ENCODE measurements at regions not wholly inside any gene's neighbourhood (a gene's known extent, or its start where the extent isn't known, plus 50 kb on each side); places are given as distances from the start of the nearest gene placed in this dataset.

DNA sequence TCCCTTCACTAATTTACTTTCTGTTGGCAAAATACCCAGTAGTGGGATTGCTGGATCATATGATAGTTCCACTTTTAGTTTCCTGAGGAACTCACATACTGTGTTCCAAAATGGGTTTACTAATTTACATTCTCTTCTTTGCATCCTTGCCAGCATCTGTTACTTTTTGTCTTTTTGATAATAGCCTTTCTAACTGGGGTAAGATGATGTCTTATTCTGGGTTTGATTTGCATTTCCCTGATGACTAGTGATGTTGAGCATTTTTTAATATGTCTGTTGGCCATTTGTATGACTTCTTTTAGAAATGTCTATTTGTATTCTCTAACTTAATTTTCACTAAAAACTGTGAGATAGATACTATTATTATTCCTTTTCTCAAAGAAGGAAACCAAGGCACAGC is 411.7 kb downstream of the SOCS6 start:
- Histone ChIP-seq H2AFZ (ENCODE audit: control insufficient read depth, low read length) (no peak overlapping the region), H3K4me3 (ENCODE audit: control insufficient read depth in 2 of 3, extremely low read depth in 1 of 3, insufficient read depth in 2 of 3, low read depth in 1 of 3, low read length in 3 of 3) (no peak overlapping the region), H3K4me1 (ENCODE audit: control insufficient read depth, extremely low read depth, insufficient read depth, low read length) (no peaks in the 10 kb centered on the region), H3K9ac (ENCODE audit: control insufficient read depth, extremely low read depth, insufficient read depth, low read length) (no peak overlapping the region), H3K9me1 (ENCODE audit: control insufficient read depth, extremely low read depth, insufficient read depth, low read length) (no peaks in the 10 kb centered on the region), H3K36me3 (ENCODE audit: control insufficient read depth in 2 of 2, extremely low read depth in 1 of 2, insufficient read depth in 2 of 2, low read length in 2 of 2) (no peaks in the 10 kb centered on the region), H3K79me2 (ENCODE audit: control insufficient read depth, insufficient read depth, low read length) (no peaks in the 10 kb centered on the region), H3K4me2 (ENCODE audit: control insufficient read depth, extremely low read depth, insufficient read depth, low read depth, low read length) (no peak overlapping the region), H4K20me1 (ENCODE audit: control insufficient read depth, extremely low read depth, insufficient read depth, low read length) (no peaks in the 10 kb centered on the region), H3K27ac (ENCODE audit: control insufficient read depth, insufficient read depth, low read length) (no peak overlapping the region), H3K27me3 (ENCODE audit: control insufficient read depth, extremely low read depth, insufficient read depth, low read length) (no peaks in the 10 kb centered on the region), H3K9me3 (ENCODE audit: control insufficient read depth, low read depth, low read length) (peaks cover 2% of the 10 kb centered on the region)
- FAIRE-seq = no peak
- dilution Hi-C loops (cut with MboI; ENCODE audit: extremely low pct_ligation_motif_present, low sequenced_read_pairs) = no loop called here
- TF ChIP-seq, protein P1, sequence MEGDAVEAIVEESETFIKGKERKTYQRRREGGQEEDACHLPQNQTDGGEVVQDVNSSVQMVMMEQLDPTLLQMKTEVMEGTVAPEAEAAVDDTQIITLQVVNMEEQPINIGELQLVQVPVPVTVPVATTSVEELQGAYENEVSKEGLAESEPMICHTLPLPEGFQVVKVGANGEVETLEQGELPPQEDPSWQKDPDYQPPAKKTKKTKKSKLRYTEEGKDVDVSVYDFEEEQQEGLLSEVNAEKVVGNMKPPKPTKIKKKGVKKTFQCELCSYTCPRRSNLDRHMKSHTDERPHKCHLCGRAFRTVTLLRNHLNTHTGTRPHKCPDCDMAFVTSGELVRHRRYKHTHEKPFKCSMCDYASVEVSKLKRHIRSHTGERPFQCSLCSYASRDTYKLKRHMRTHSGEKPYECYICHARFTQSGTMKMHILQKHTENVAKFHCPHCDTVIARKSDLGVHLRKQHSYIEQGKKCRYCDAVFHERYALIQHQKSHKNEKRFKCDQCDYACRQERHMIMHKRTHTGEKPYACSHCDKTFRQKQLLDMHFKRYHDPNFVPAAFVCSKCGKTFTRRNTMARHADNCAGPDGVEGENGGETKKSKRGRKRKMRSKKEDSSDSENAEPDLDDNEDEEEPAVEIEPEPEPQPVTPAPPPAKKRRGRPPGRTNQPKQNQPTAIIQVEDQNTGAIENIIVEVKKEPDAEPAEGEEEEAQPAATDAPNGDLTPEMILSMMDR (optimal IDR thresholded peaks at IDR 0.05 in 1 of 3, IDR thresholded peaks at IDR 0.05 in 1 of 3, conservative IDR thresholded peaks at IDR 0.05 in 1 of 3; ENCODE audit: extremely low read depth in 1 of 3, insufficient read depth in 2 of 3, low read length in 3 of 3) = no peak
- TF ChIP-seq EZH2 (IDR thresholded peaks at IDR 0.05; ENCODE audit: low read length) = no peak
- no peak for DNase-seq (ENCODE audit: low read depth, low spot score)

GRCh38 chr18:70698574-70698973 is 409.7 kb downstream of the SOCS6 start:
- no peaks in the 10 kb centered on the region for H3K36me3 ChIP-seq (ENCODE audit: control insufficient read depth in 2 of 2, extremely low read depth in 1 of 2, insufficient read depth in 2 of 2, low read length in 2 of 2)
- H3K4me2 ChIP-seq (ENCODE audit: control insufficient read depth, extremely low read depth, insufficient read depth, low read depth, low read length) = no peak overlapping the region
- no peak overlapping the region for H3K27ac ChIP-seq (ENCODE audit: control insufficient read depth, insufficient read depth, low read length)
- H2AFZ ChIP-seq (ENCODE audit: control insufficient read depth, low read length) = no peak overlapping the region
- no peak overlapping the region for H3K9ac ChIP-seq (ENCODE audit: control insufficient read depth, extremely low read depth, insufficient read depth, low read length)
- H3K4me3 ChIP-seq (ENCODE audit: control insufficient read depth in 2 of 3, extremely low read depth in 1 of 3, insufficient read depth in 2 of 3, low read depth in 1 of 3, low read length in 3 of 3) = no peak overlapping the region
- H3K4me1 ChIP-seq (ENCODE audit: control insufficient read depth, extremely low read depth, insufficient read depth, low read length) = no peaks in the 10 kb centered on the region
- H4K20me1 ChIP-seq (ENCODE audit: control insufficient read depth, extremely low read depth, insufficient read depth, low read length) = no peaks in the 10 kb centered on the region
- H3K27me3 ChIP-seq (ENCODE audit: control insufficient read depth, extremely low read depth, insufficient read depth, low read length) = no peaks in the 10 kb centered on the region
- H3K9me1 ChIP-seq (ENCODE audit: control insufficient read depth, extremely low read depth, insufficient read depth, low read length) = no peaks in the 10 kb centered on the region
- no peak for DNase-seq (ENCODE audit: low read depth, low spot score)
- no peak for FAIRE-seq
- no peak for TF ChIP-seq EZH2 (IDR thresholded peaks at IDR 0.05; ENCODE audit: low read length)
- TF ChIP-seq, protein P1 (optimal IDR thresholded peaks at IDR 0.05 in 1 of 3, IDR thresholded peaks at IDR 0.05 in 1 of 3, conservative IDR thresholded peaks at IDR 0.05 in 1 of 3; ENCODE audit: extremely low read depth in 1 of 3, insufficient read depth in 2 of 3, low read length in 3 of 3) = no peak
- dilution Hi-C loops (cut with MboI; ENCODE audit: extremely low pct_ligation_motif_present, low sequenced_read_pairs) = no loop called here
- peaks cover under 1% of the 10 kb centered on the region for H3K9me3 ChIP-seq (ENCODE audit: control insufficient read depth, low read depth, low read length)
- no peaks in the 10 kb centered on the region for H3K79me2 ChIP-seq (ENCODE audit: control insufficient read depth, insufficient read depth, low read length)
